GM23338 (cell line): ENCODE measurements at regions not wholly inside any gene's neighbourhood (a gene's known extent, or its start where the extent isn't known, plus 50 kb on each side); places are given as distances from the start of the nearest gene placed in this dataset.

Experiments
- ATAC-seq: fragments of 200-7000 bp; cut with Tn5 transposase; 3 replicates; pipeline ENCODE4 v1.9.1; 2020
- DNase-seq: peaks from one replicate; pipeline ENCODE4 v3.0.0-alpha.2; 2015; ENCODE audit warnings: low spot score
- H2AFZ ChIP-seq: fragments of 200-600 bp; sonication (generic); 2 replicates; pipeline ENCODE4 v1.8.0; 2016; ENCODE audit warnings: antibody characterized with exemption, mild to moderate bottlenecking, moderate library complexity
- H3F3A ChIP-seq: fragments of 200-600 bp; sonication (generic); replicated peaks from 2 replicates; pipeline ENCODE4 v1.8.0; 2017; ENCODE audit warnings: antibody characterized with exemption, mixed run types, low read depth
- H3K27ac ChIP-seq: fragments of 200-600 bp; sonication (generic); 2 replicates; pipeline ENCODE4 v1.6.1; 2016; ENCODE audit warnings: low read depth
- H3K27me3 ChIP-seq: fragments of 200-600 bp; sonication (generic); 2 replicates; pipeline ENCODE4 v1.8.0; 2016; ENCODE audit warnings: mild to moderate bottlenecking, mixed run types, moderate library complexity; ENCODE audit not compliant: insufficient read depth
- H3K36me3 ChIP-seq: fragments of 200-600 bp; sonication (generic); 2 replicates; pipeline ENCODE4 v1.8.0; 2016; ENCODE audit warnings: mild to moderate bottlenecking; ENCODE audit not compliant: insufficient read depth
- H3K4me1 ChIP-seq: fragments of 200-600 bp; sonication (generic); 2 replicates; pipeline ENCODE4 v1.8.0; 2016; ENCODE audit warnings: mild to moderate bottlenecking, moderate library complexity; ENCODE audit not compliant: insufficient read depth
- H3K4me2 ChIP-seq: fragments of 200-600 bp; sonication (generic); 2 replicates; pipeline ENCODE4 v1.7.1; 2017; ENCODE audit warnings: mixed run types
- H3K4me3 ChIP-seq: fragments of 200-600 bp; sonication (generic); 2 replicates; pipeline ENCODE4 v1.6.1; 2016; ENCODE audit warnings: mixed run types
- H3K79me2 ChIP-seq: fragments of 200-600 bp; sonication (generic); replicated peaks from 2 replicates; pipeline ENCODE4 v1.8.0; 2017; ENCODE audit warnings: mild to moderate bottlenecking; ENCODE audit not compliant: insufficient read depth
- H3K9me2 ChIP-seq: fragments of 200-600 bp; sonication (generic); 2 replicates; pipeline ENCODE4 v1.8.0; 2017; ENCODE audit not compliant: insufficient read depth
- H4K20me1 ChIP-seq: fragments of 200-600 bp; sonication (generic); replicated peaks from 2 replicates; pipeline ENCODE4 v1.8.0; 2017; ENCODE audit warnings: mild to moderate bottlenecking; ENCODE audit not compliant: insufficient read depth
- H3K27ac Mint-ChIP-seq: 2 replicates; pipeline ENCODE4 v1.8.0; 2020; ENCODE audit warnings: inconsistent platforms, mild to moderate bottlenecking, moderate library complexity, mixed read lengths
- H3K27me3 Mint-ChIP-seq: 3 replicates; pipeline ENCODE4 v1.8.0; 2022; ENCODE audit warnings: low read depth, mild to moderate bottlenecking, moderate library complexity, mixed read lengths, inconsistent platforms; ENCODE audit not compliant: insufficient read depth, poor library complexity
- H3K36me3 Mint-ChIP-seq: 3 replicates; pipeline ENCODE4 v1.8.0; 2021; ENCODE audit warnings: low read depth, mild to moderate bottlenecking, inconsistent platforms, moderate library complexity, mixed read lengths
- H3K4me1 Mint-ChIP-seq: 3 replicates; pipeline ENCODE4 v1.8.0; 2020; ENCODE audit warnings: mild to moderate bottlenecking, inconsistent platforms, mixed read lengths
- H3K4me3 Mint-ChIP-seq: 3 replicates; pipeline ENCODE4 v1.8.0; 2021; ENCODE audit warnings: moderate library complexity, mild to moderate bottlenecking, inconsistent platforms, mixed read lengths
- H3K9me3 Mint-ChIP-seq: 3 replicates; pipeline ENCODE4 v1.8.0; 2020; ENCODE audit warnings: moderate library complexity, mild to moderate bottlenecking, inconsistent platforms, mixed read lengths
- CREB1 ChIP-seq: fragments of 250-450 bp; sonication (Bioruptor Pico); IDR thresholded peaks from 2 replicates; pipeline ENCODE4 v1.5.0; 2020; ENCODE audit warnings: low read depth, mild to moderate bottlenecking, moderate library complexity
- EZH2 ChIP-seq: fragments of 200-600 bp; sonication (generic); IDR thresholded peaks from one replicate; pipeline ENCODE4 v1.8.0; 2017; ENCODE audit warnings: antibody characterized with exemption, mild to moderate bottlenecking, low read depth; ENCODE audit not compliant: unreplicated experiment
- EZH2phosphoT487 ChIP-seq: fragments of 200-600 bp; sonication (generic); IDR thresholded peaks from one replicate; pipeline ENCODE4 v1.8.1; 2018; ENCODE audit warnings: antibody characterized with exemption; ENCODE audit not compliant: unreplicated experiment
- JUNB ChIP-seq: IDR thresholded peaks from one replicate; pipeline ENCODE4 v1.6.1; 2016; ENCODE audit warnings: antibody characterized with exemption; ENCODE audit not compliant: unreplicated experiment
- NANOG ChIP-seq: IDR thresholded peaks from 2 replicates; pipeline ENCODE4 v1.6.1; 2016; ENCODE audit warnings: antibody characterized with exemption, borderline replicate concordance
- POLR2AphosphoS5 ChIP-seq: IDR thresholded peaks from 2 replicates; pipeline ENCODE4 v1.6.1; 2016; ENCODE audit warnings: antibody characterized with exemption, low read depth
- STAT1 ChIP-seq: IDR thresholded peaks from one replicate; pipeline ENCODE4 v1.6.1; 2016; ENCODE audit warnings: antibody characterized with exemption; ENCODE audit not compliant: unreplicated experiment
- ZNF114 ChIP-seq: fragments of 250-450 bp; sonication (Bioruptor Pico); IDR thresholded peaks from 2 replicates; pipeline ENCODE4 v1.5.0; 2020; ENCODE audit warnings: mild to moderate bottlenecking, moderate library complexity
- ZNF462 ChIP-seq: fragments of 250-450 bp; sonication (Bioruptor Pico); IDR thresholded peaks from 2 replicates; pipeline ENCODE4 v1.5.0; 2020; ENCODE audit warnings: mild to moderate bottlenecking, moderate library complexity
- TF ChIP-seq, protein P1 (sequence below), 2 experiments: fragments of 200-600 bp in 1 of 2; sonication (generic) in 1 of 2; conservative IDR thresholded peaks; 2 replicates each; pipeline versions ENCODE4 v1.5.1 to v1.6.1; 2016 to 2017; ENCODE audit warnings: antibody characterized with exemption in 2 of 2, low read depth in 2 of 2, mild to moderate bottlenecking in 2 of 2, moderate library complexity in 1 of 2
- TF ChIP-seq, protein P2 (sequence below): IDR thresholded peaks from one replicate; pipeline ENCODE4 v1.6.1; 2018; ENCODE audit warnings: antibody characterized with exemption; ENCODE audit not compliant: unreplicated experiment

- Mint-ChIP-seq H3K27me3 (peaks cover 5% of the 10 kb centered on the region), H3K9me3 (no peaks in the 10 kb centered on the region; the same call in 2 of the 3 replicates), H3K27ac (peak overlapping the region; percentile 84), H3K36me3 (peaks cover 20% of the 10 kb centered on the region), H3K4me3 (no peak overlapping the region), H3K4me1 (peaks cover 13% of the 10 kb centered on the region)
- no peaks in the 10 kb centered on the region for H3K36me3 ChIP-seq
- H3K27ac ChIP-seq = no peak overlapping the region
- no peak overlapping the region for H3K4me2 ChIP-seq
- no peak for DNase-seq
- no peak for TF ChIP-seq JUNB
- TF ChIP-seq, protein P1, sequence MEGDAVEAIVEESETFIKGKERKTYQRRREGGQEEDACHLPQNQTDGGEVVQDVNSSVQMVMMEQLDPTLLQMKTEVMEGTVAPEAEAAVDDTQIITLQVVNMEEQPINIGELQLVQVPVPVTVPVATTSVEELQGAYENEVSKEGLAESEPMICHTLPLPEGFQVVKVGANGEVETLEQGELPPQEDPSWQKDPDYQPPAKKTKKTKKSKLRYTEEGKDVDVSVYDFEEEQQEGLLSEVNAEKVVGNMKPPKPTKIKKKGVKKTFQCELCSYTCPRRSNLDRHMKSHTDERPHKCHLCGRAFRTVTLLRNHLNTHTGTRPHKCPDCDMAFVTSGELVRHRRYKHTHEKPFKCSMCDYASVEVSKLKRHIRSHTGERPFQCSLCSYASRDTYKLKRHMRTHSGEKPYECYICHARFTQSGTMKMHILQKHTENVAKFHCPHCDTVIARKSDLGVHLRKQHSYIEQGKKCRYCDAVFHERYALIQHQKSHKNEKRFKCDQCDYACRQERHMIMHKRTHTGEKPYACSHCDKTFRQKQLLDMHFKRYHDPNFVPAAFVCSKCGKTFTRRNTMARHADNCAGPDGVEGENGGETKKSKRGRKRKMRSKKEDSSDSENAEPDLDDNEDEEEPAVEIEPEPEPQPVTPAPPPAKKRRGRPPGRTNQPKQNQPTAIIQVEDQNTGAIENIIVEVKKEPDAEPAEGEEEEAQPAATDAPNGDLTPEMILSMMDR (conservative IDR thresholded peaks at IDR 0.05; ENCODE audit: low read depth in 2 of 2) = no peak
- TF ChIP-seq ZNF114 (CRISPR knock-in tag) = no peak
- TF ChIP-seq, protein P2, sequence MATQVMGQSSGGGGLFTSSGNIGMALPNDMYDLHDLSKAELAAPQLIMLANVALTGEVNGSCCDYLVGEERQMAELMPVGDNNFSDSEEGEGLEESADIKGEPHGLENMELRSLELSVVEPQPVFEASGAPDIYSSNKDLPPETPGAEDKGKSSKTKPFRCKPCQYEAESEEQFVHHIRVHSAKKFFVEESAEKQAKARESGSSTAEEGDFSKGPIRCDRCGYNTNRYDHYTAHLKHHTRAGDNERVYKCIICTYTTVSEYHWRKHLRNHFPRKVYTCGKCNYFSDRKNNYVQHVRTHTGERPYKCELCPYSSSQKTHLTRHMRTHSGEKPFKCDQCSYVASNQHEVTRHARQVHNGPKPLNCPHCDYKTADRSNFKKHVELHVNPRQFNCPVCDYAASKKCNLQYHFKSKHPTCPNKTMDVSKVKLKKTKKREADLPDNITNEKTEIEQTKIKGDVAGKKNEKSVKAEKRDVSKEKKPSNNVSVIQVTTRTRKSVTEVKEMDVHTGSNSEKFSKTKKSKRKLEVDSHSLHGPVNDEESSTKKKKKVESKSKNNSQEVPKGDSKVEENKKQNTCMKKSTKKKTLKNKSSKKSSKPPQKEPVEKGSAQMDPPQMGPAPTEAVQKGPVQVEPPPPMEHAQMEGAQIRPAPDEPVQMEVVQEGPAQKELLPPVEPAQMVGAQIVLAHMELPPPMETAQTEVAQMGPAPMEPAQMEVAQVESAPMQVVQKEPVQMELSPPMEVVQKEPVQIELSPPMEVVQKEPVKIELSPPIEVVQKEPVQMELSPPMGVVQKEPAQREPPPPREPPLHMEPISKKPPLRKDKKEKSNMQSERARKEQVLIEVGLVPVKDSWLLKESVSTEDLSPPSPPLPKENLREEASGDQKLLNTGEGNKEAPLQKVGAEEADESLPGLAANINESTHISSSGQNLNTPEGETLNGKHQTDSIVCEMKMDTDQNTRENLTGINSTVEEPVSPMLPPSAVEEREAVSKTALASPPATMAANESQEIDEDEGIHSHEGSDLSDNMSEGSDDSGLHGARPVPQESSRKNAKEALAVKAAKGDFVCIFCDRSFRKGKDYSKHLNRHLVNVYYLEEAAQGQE = no peak
- TF ChIP-seq CREB1 (CRISPR knock-in tag) = no peak
- no peak overlapping the region for H2AFZ ChIP-seq
- no peaks in the 10 kb centered on the region for H3K27me3 ChIP-seq
- peaks cover 75% of the 10 kb centered on the region for H3K79me2 ChIP-seq
- H3F3A ChIP-seq = no peaks in the 10 kb centered on the region
- peaks cover 60% of the 10 kb centered on the region for H4K20me1 ChIP-seq
- no peaks in the 10 kb centered on the region for H3K9me2 ChIP-seq
- H3K4me1 ChIP-seq = 0 out of 2 replicates have a peak, but pooled peaks cover 3% of the 10 kb centered on the region
- ATAC-seq = no peak
- no peak overlapping the region for H3K4me3 ChIP-seq
Observed at GRCh38 chr12:124488520-124488919, 78.9 kb downstream of the NCOR2 start.

DNA sequence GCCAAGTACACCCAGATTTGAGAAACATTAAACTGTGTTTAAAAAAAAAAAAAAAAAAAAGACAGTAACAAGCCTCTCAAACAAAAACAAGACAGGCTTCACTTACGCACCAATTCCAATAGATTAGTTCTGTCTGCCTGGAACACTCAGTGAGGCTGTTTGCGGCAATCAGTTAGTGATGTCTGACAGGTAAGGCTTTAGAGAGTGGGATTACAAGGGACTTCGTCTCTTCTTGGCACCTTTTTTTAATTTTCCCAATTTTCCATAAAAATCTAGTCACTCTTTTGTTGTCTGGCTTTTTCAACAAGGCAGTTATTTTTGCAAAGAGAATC, 79.6 kb downstream of the NCOR2 start:
- no peak for DNase-seq
- H3K4me3 Mint-ChIP-seq = no peak overlapping the region
- H3K9me2 ChIP-seq = no peaks in the 10 kb centered on the region
- H3K36me3 Mint-ChIP-seq = peaks cover 20% of the 10 kb centered on the region
- no peaks in the 10 kb centered on the region for H3K27me3 ChIP-seq
- peaks cover 68% of the 10 kb centered on the region for H3K79me2 ChIP-seq
- H3K27me3 Mint-ChIP-seq = peaks cover 5% of the 10 kb centered on the region
- 0 out of 2 replicates have a peak, but pooled peaks cover 3% of the 10 kb centered on the region for H3K4me1 ChIP-seq
- H3K9me3 Mint-ChIP-seq = no peaks in the 10 kb centered on the region; the same call in 2 of the 3 replicates
- peak overlapping the region; percentile 84 for H3K27ac Mint-ChIP-seq
- H4K20me1 ChIP-seq = peaks cover 58% of the 10 kb centered on the region
- no peak overlapping the region for H3K4me2 ChIP-seq
- H3K27ac ChIP-seq = no peak overlapping the region
- H3K36me3 ChIP-seq = no peaks in the 10 kb centered on the region
- H2AFZ ChIP-seq = no peak overlapping the region
- no peak overlapping the region for H3K4me3 ChIP-seq
- no peak for ATAC-seq
- peaks cover 12% of the 10 kb centered on the region for H3K4me1 Mint-ChIP-seq
- no peaks in the 10 kb centered on the region for H3F3A ChIP-seq
- TF ChIP-seq JUNB (no peak), EZH2phosphoT487 (no peak), POLR2AphosphoS5 (no peak), EZH2 (no peak), ZNF462 (CRISPR knock-in tag) (no peak), STAT1 (no peak), NANOG (no peak)
